GM18519 (cell line): ENCODE measurements at regions not wholly inside any gene's neighbourhood (a gene's known extent, or its start where the extent isn't known, plus 50 kb on each side); places are given as distances from the start of the nearest gene placed in this dataset.
A peak's percentile ranks its signal among the peaks of the same experiment; 100 is the strongest.

Experiments used
- ATAC-seq: cut with Tn5 transposase; IDR thresholded peaks from one replicate; pipeline ENCODE4 v1.9.1; 2021; ENCODE audit warnings: mild to moderate bottlenecking, moderate library complexity; ENCODE audit not compliant: unreplicated experiment, low FRiP score

DNA sequence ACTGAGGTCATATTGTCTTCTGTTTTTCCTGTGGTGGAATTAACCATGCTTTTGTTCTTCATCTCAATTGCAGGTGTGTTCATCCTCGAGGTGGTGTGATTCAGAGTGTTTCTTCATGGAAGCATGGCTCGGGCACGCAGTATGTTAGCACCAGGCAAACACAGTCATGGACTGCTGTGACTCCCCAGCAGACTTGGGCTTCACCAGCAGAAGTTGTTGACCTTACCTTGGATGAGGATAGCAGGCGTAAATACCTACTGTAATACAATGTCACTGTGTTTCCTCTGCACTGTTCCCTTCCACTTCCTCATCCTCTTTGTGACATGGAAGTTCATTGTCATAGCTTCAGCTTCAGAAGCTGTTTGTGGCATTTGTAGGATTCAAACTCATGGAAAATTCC, 158.7 kb downstream of the HAUS1 start:
- ATAC-seq: no peak

DNA sequence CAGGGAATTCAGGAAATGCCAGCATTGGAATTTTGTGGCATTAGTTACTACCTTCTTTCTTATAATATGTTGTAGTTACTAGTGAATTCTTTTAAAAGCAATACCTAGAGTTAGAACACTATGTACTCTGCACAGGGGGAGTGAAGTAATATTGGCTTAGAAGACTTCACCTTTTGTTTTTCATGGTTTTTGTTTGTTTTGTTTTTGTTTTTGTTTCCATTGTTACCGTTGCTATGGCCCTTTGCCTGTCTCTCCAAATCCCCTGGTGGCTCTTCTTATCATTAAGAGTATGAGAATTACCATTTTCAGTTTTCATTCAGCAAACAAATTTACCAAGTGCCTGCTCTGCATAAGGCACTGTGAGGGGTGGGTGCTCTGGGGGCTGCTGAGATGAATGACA, 160.1 kb downstream of the HAUS1 start:
- no peak for ATAC-seq

DNA sequence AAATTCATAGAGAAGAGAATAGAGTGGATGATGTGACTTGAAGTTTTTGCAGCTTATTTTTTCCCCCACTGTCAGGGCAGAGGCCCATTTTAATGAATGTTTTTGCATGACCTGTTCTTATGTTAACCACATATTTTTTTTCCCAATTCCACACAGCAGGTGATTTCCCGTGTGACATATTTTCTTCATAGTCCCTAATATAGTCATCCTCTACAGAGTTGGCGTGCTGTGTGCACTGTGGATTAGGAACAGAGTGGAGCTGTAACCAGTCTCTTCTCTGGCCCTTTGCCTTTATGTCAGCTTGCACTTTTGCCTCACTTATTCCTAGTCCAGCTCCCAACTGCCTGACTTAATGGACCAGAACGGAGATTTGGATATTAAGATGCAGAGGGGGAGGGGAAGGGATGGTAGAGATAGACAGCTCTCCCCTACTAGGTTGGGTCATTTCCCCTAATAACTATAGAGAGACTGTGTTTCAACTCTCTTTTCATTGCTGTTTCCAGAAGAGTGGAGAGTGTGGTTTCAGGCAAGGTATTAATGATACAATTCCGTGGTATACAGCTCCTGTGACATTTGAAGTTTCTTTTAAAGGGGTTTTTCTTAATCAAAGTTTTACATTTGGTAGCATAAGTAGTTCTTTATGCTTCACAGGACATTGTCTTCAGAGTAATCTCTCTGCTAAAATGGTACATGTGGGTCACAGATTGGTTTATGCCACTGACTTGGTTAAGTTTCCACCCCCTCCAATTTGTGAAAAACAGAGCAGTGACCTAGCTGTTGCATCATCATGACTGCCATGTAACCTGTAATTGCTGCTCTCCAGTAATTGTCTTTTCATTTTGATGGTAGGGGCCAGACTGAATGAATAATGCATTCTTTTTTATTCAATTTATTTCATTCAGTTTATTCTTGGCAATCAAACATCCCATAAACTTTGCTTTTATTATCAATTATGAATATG, 161.3 kb downstream of the HAUS1 start:
- no peak for ATAC-seq

DNA sequence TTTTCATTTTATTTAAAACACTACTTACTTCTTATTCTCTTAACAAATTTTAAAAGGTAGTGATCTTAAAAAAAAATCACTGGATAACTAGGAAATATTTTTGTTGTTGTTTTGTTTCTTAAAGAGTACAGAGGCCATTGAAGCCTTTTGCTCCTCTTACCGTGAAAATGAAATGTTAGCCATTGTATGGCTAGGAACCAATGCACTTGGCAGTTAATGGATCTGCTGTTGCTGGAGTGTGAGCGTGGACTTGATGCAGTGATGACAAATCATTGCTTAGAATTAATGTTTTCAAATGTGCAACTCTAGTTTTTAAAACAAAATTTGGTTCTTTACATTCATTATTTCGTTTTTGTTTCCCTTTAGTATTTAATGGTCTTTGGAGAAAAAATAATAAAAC, 162.3 kb downstream of the HAUS1 start:
- ATAC-seq: no peak

DNA sequence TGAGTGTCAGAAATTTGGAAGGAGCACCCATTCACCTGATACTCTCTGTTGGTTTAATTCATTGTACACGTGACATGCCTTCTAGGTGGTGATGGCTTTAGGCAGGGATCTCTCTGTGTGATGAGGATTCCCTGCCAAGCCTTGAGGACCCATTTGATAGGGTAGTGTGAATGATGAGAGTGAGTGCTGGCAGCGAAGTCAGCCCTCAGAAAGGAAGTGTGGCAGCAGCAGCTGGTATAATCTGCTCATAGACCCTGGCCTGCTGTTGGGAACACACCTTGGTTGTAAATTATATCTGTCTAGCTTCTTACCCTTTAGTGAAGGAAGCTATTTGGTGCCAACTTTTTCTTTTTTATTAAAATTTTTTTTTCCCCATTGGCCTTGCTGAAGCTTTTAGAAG, 164.5 kb downstream of the HAUS1 start:
- ATAC-seq: no peak

GRCh38 chr18:46269275-46269674, 165.1 kb downstream of the HAUS1 start:
- no peak for ATAC-seq

- ATAC-seq: no peak
Observed at GRCh38 chr18:46271488-46271887, 167.3 kb downstream of the HAUS1 start.

GRCh38 chr18:46273861-46274260, 169.7 kb downstream of the HAUS1 start:
- ATAC-seq: no peak

DNA sequence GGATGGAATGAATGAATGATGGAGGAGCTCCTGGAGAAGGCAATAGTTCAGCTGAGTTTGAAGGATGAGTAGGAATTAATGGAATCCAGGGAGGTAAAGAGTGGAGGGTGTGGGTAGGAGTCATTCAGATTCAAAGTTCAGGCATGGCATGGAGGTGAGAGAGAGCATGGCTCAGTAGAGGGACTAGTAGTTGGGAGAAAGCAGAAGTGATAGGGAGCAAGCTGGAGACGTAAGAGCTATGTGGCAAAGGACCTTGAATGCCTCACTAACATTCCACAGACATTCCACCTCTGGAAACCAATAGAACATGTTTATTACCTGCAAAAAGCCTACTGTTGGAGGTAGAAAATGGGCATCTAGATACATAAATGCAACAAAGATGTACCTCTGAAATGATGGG, 170.1 kb downstream of the HAUS1 start:
- no peak for ATAC-seq

- no peak for ATAC-seq
Observed at GRCh38 chr18:46275370-46275769, 171.2 kb downstream of the HAUS1 start.

DNA sequence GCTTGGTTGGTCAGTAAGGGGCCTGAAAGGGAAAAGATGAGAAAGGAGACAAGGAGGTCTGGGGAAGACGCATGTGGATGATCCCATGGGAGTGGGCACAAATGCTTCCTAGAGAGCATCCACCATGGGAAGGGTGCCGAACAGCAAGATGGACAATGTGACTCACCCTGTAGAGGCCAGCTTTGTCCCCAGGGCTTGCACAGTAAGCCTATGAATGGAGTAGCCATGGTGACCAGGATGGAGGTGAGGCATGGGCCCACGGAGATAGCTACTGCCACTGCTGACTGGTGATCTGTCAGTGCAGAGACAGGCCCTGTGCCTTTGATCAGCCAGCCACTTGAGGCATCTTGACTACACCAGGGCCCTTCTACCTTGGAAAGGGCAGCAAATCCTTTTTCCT, 172.6 kb downstream of the HAUS1 start:
- no peak for ATAC-seq

- ATAC-seq: no peak
Observed at GRCh38 chr18:46278481-46279465, 174.6 kb downstream of the HAUS1 start.

GRCh38 chr18:46279673-46280072, 175.5 kb downstream of the HAUS1 start:
- ATAC-seq: no peak

GRCh38 chr18:46281185-46282176, 177.3 kb downstream of the HAUS1 start:
- ATAC-seq: peak; percentile 79

DNA sequence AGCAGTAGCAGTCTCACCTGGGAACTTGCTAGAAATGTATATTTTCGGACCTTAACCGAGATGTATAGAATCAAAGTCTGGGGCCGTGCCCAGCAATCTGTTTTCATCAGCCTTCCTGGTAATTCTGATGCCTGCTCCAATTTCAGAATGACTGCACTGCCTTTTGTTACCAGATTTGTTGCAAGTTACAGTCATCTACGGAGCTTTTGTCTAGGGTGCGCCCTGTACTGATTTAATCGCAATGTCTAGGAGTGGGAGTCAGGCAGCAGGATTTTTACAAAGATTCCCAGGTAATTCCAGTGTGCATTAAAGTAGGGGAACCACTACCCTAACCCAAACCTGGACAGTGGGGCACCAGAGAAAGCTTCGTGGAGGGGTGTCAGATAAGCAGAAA, 178.0 kb downstream of the HAUS1 start:
- ATAC-seq: no peak

- ATAC-seq: no peak
Observed at GRCh38 chr18:46282646-46283045, 178.5 kb downstream of the HAUS1 start.

GRCh38 chr18:46283268-46283667, 179.1 kb downstream of the HAUS1 start:
- no peak for ATAC-seq

- ATAC-seq: no peak
Observed at GRCh38 chr18:46283895-46284295, 179.7 kb downstream of the HAUS1 start.

- no peak for ATAC-seq
Observed at GRCh38 chr18:46289463-46289862, 185.3 kb downstream of the HAUS1 start.

DNA sequence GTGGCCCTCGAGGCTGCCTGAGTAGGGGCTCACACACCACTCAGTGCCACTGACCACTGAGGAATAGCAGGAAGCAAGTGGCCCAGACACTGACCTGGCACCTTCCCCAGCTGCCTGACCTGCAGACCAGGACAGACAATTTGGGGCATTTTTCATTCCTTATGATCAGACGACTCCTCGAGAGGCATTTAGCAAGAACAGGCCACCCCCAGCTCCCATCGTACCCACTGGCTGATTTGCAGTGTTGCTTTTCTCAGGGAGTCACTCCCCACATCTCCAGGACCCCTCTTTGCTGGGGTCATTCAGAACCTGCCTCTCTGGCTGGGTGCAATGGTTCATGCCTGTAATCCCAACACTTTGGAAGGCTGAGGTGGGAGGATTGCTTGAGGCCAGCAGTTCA, 185.7 kb downstream of the HAUS1 start:
- ATAC-seq: no peak
